GM19239 (cell line): ENCODE measurements at regions not wholly inside any gene's neighbourhood (a gene's known extent, or its start where the extent isn't known, plus 50 kb on each side); places are given as distances from the start of the nearest gene placed in this dataset.
"Not testable (repeated sequence)": the region's sequence is repeated elsewhere in the genome, so short reads cannot be mapped to it uniquely, and the experiment has no call there.

ENCODE experiments used
- DNase-seq: peaks from one replicate; pipeline ENCODE4 v3.0.0; 2011; ENCODE audit warnings: low spot score; ENCODE audit not compliant: insufficient read length
- FAIRE-seq: peaks from 2 replicates; lab custom pipeline; 2011; peaks lifted over from hg19 to GRCh38; lab: Jason Lieb, UNC

- DNase-seq, result no peak
- no peak for FAIRE-seq
These were observed 1341.2 kb downstream of the PLA2G4A start for GRCh38 chr1:188169971-188170370.

GRCh38 chr1:188170411-188170810 lies 1341.7 kb downstream of the PLA2G4A start:
- FAIRE-seq (no peak), DNase-seq (no peak)

GRCh38 chr1:188170935-188171334 lies 1342.2 kb downstream of the PLA2G4A start:
- no peak for DNase-seq
- FAIRE-seq, result no peak

GRCh38 chr1:188182063-188182462 lies 1353.3 kb downstream of the PLA2G4A start:
- FAIRE-seq, DNase-seq: not testable (repeated sequence)

- DNase-seq, result no peak
These were observed 1359.6 kb downstream of the PLA2G4A start for GRCh38 chr1:188188317-188188716.

GRCh38 chr1:188194916-188195315 lies 1366.2 kb downstream of the PLA2G4A start:
- DNase-seq (no peak), FAIRE-seq (no peak)

More at GRCh38 chr1:188188317-188188716, 1359.6 kb downstream of the PLA2G4A start:
- no peak for FAIRE-seq

GRCh38 chr1:188218289-188218688 lies 1389.5 kb downstream of the PLA2G4A start:
- DNase-seq (no peak), FAIRE-seq (no peak)

GRCh38 chr1:188220051-188220450 lies 1391.3 kb downstream of the PLA2G4A start:
- no peak for FAIRE-seq
- no peak for DNase-seq

- FAIRE-seq, result no peak
- no peak for DNase-seq
These were observed 1395.5 kb downstream of the PLA2G4A start for GRCh38 chr1:188224263-188224662.

- FAIRE-seq, result no peak
These were observed 1397.2 kb downstream of the PLA2G4A start for GRCh38 chr1:188225975-188226374.

GRCh38 chr1:188228623-188229022 lies 1399.9 kb downstream of the PLA2G4A start:
- FAIRE-seq, result no peak
- DNase-seq, result no peak

More at GRCh38 chr1:188225975-188226374, 1397.2 kb downstream of the PLA2G4A start:
- no peak for DNase-seq

GRCh38 chr1:188237573-188238348 lies 1409.0 kb downstream of the PLA2G4A start:
- no peak for FAIRE-seq
- no peak for DNase-seq

- no peak for DNase-seq
- no peak for FAIRE-seq
These were observed 1412.1 kb downstream of the PLA2G4A start for GRCh38 chr1:188240772-188241406.

- FAIRE-seq (no peak), DNase-seq (no peak)
These were observed 1412.9 kb downstream of the PLA2G4A start for GRCh38 chr1:188241629-188242028.

GRCh38 chr1:188243456-188243855 lies 1414.7 kb downstream of the PLA2G4A start:
- FAIRE-seq (no peak), DNase-seq (no peak)

GRCh38 chr1:188244681-188245080 lies 1415.9 kb downstream of the PLA2G4A start:
- FAIRE-seq (no peak), DNase-seq (no peak)

GRCh38 chr1:188247255-188247654 lies 1418.5 kb downstream of the PLA2G4A start:
- FAIRE-seq (no peak), DNase-seq (no peak)

- DNase-seq, result no peak
- FAIRE-seq, result no peak
These were observed 1421.1 kb downstream of the PLA2G4A start for GRCh38 chr1:188249811-188250210.

GRCh38 chr1:188251036-188251435 lies 1422.3 kb downstream of the PLA2G4A start:
- DNase-seq (no peak), FAIRE-seq (no peak)

- DNase-seq (no peak), FAIRE-seq (no peak)
These were observed 1433.1 kb downstream of the PLA2G4A start for GRCh38 chr1:188261849-188262248.

- no peak for FAIRE-seq
- DNase-seq, result no peak
These were observed 1441.2 kb downstream of the PLA2G4A start for GRCh38 chr1:188269956-188270355.

GRCh38 chr1:188270497-188270896 lies 1441.7 kb downstream of the PLA2G4A start:
- no peak for FAIRE-seq
- DNase-seq, result no peak
